ENCODE measurements at regions not wholly inside any gene's neighbourhood (a gene's known extent, or its start where the extent isn't known, plus 50 kb on each side); places are given as distances from the start of the nearest gene placed in this dataset.

DNA sequence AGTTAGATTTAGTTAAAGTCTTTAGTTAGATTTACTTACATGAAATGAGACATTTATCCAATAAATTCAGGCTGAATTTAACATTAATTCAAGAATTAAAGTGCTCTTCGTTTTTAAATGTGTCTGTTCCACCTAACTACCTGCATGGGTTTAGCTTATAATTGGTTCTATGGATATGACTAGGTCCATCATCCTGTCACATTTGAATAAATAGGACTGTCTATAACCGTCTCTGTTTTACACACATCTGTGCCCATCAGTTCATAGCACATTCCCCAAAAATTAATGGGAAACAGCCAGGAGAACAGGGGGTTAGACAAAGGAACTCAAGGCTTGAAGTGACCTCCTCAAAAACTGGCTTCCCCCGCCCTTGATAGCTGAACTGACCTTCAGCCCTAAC, 219.6 kb downstream of the MRPL39 start:
- Histone ChIP-seq H2BK15ac (ENCODE audit: low read depth, low read length) (no peak overlapping the region), H2BK20ac (ENCODE audit: low read depth, low read length) (no peak overlapping the region), H3K56ac (ENCODE audit: extremely low read depth, insufficient read depth, low read length) (no peak overlapping the region), H3K36me3 (ENCODE audit: control insufficient read depth, insufficient read depth, low read length) (no peaks in the 10 kb centered on the region), H3K4ac (ENCODE audit: low read depth, low read length) (no peak overlapping the region), H4K8ac (ENCODE audit: low read depth in 2 of 2, low read length in 2 of 2) (no peak overlapping the region), H3K27me3 (ENCODE audit: control insufficient read depth, insufficient read depth, low read length) (no peaks in the 10 kb centered on the region), H2AFZ (replicated peaks; ENCODE audit: low read length, poor library complexity) (no peak overlapping the region), H3K4me3 (ENCODE audit: insufficient read depth, low read depth, low read length) (no peak overlapping the region), H2BK120ac (ENCODE audit: low read depth, low read length) (no peak overlapping the region), H3K79me1 (ENCODE audit: low read depth in 1 of 2, low read length in 2 of 2) (no peaks in the 10 kb centered on the region), H3K23ac (ENCODE audit: low read depth, low read length) (no peak overlapping the region), H3K14ac (replicated peaks; ENCODE audit: low read depth, low read length) (no peak overlapping the region), H3K18ac (ENCODE audit: low read depth, low read length) (no peak overlapping the region), H3K9me3 (ENCODE audit: control insufficient read depth, insufficient read depth, low read length) (no peaks in the 10 kb centered on the region), H2AK9ac (replicated peaks; ENCODE audit: low read depth, low read length, poor library complexity) (no peak overlapping the region), H3K9ac (ENCODE audit: low read depth, low read length) (no peak overlapping the region), H2AK5ac (ENCODE audit: low read depth, low read length) (no peak overlapping the region), H4K20me1 (ENCODE audit: insufficient read depth, low read length) (no peaks in the 10 kb centered on the region), H2BK5ac (ENCODE audit: low read depth, low read length, poor library complexity, severe bottlenecking) (no peak overlapping the region), H3K27ac (ENCODE audit: insufficient read depth, low read length) (no peak overlapping the region), H3K4me1 (ENCODE audit: control insufficient read depth, insufficient read depth, low read length) (no peaks in the 10 kb centered on the region), H3K4me2 (ENCODE audit: low read depth, low read length) (no peak overlapping the region), H4K91ac (ENCODE audit: insufficient read depth, low read depth, low read length) (no peak overlapping the region), H4K5ac (ENCODE audit: low read depth, low read length) (no peak overlapping the region), H3K9me1 (ENCODE audit: insufficient read depth, low read length) (no peaks in the 10 kb centered on the region)
- no CpG with 5 or more reads among the region's 3 CpGs for WGBS, 2 experiments (ENCODE audit: extremely low coverage in 2 of 2, insufficient read length in 1 of 2)
- ATAC-seq (ENCODE audit: low read depth), result no peak
- DNase-seq, result no peak
- POLR2A ChIA-PET (ENCODE audit: unreplicated experiment), result no interaction called here
- in situ Hi-C loops (cut with MboI; ENCODE audit: low sequenced_read_pairs), result no loop called here
- intact Hi-C loops (cut with micrococcal nuclease), result loop anchor here (2.0 to 10.0 kb wide), 4 partner anchors 73 to 1533 kb away; no protein-coding TSS in a partner anchor
- CTCF ChIA-PET, result interaction anchor here (0.6 to 3.0 kb wide), 3 partner anchors 36 to 123 kb away, joined by 3 to 12 read pairs (median 5); no protein-coding TSS in a partner anchor
- no TSS peak for BruUV-seq (replicated peaks)
- dilution Hi-C loops (cut with HindIII; ENCODE audit: low sequenced_read_pairs, unreplicated experiment), result no loop called here
- no peak for TF ChIP-seq CEBPB (IDR thresholded peaks at IDR 0.05; ENCODE audit: low read depth, low read length)
- no peak for TF ChIP-seq BHLHE40 (IDR thresholded peaks at IDR 0.05; ENCODE audit: low read depth, low read length)
- no peak for TF ChIP-seq SMC3 (IDR thresholded peaks at IDR 0.05; ENCODE audit: low read depth, low read length)
- no peak for TF ChIP-seq RCOR1 (IDR thresholded peaks at IDR 0.05; ENCODE audit: insufficient replicate concordance, low read length)
- TF ChIP-seq RFX5 (IDR thresholded peaks at IDR 0.05; ENCODE audit: low read depth, low read length), result no peak
- TF ChIP-seq POLR2A (IDR thresholded peaks at IDR 0.05; ENCODE audit: low read depth, low read length), result no peak
- TF ChIP-seq MAZ (IDR thresholded peaks at IDR 0.05; ENCODE audit: borderline replicate concordance, low read depth, low read length), result no peak
- no peak for TF ChIP-seq NFE2L2 (IDR thresholded peaks at IDR 0.05; ENCODE audit: low read depth, low read length)
- no peak for TF ChIP-seq MXI1 (IDR thresholded peaks at IDR 0.05; ENCODE audit: borderline replicate concordance, low read depth, low read length)
- TF ChIP-seq, protein P1, sequence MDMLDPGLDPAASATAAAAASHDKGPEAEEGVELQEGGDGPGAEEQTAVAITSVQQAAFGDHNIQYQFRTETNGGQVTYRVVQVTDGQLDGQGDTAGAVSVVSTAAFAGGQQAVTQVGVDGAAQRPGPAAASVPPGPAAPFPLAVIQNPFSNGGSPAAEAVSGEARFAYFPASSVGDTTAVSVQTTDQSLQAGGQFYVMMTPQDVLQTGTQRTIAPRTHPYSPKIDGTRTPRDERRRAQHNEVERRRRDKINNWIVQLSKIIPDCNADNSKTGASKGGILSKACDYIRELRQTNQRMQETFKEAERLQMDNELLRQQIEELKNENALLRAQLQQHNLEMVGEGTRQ (IDR thresholded peaks at IDR 0.05; ENCODE audit: low read depth, low read length), result no peak
- no peak for TF ChIP-seq FOS (IDR thresholded peaks at IDR 0.05; ENCODE audit: low read depth, low read length)
- TF ChIP-seq MAFK (IDR thresholded peaks at IDR 0.05; ENCODE audit: low read depth, low read length), result no peak
- TF ChIP-seq, protein P2, sequence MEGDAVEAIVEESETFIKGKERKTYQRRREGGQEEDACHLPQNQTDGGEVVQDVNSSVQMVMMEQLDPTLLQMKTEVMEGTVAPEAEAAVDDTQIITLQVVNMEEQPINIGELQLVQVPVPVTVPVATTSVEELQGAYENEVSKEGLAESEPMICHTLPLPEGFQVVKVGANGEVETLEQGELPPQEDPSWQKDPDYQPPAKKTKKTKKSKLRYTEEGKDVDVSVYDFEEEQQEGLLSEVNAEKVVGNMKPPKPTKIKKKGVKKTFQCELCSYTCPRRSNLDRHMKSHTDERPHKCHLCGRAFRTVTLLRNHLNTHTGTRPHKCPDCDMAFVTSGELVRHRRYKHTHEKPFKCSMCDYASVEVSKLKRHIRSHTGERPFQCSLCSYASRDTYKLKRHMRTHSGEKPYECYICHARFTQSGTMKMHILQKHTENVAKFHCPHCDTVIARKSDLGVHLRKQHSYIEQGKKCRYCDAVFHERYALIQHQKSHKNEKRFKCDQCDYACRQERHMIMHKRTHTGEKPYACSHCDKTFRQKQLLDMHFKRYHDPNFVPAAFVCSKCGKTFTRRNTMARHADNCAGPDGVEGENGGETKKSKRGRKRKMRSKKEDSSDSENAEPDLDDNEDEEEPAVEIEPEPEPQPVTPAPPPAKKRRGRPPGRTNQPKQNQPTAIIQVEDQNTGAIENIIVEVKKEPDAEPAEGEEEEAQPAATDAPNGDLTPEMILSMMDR (conservative IDR thresholded peaks at IDR 0.05; ENCODE audit: low read depth, low read length), result no peak
- no peak for TF ChIP-seq RAD21 (IDR thresholded peaks at IDR 0.05; ENCODE audit: low read length)
- TF ChIP-seq, protein P3, sequence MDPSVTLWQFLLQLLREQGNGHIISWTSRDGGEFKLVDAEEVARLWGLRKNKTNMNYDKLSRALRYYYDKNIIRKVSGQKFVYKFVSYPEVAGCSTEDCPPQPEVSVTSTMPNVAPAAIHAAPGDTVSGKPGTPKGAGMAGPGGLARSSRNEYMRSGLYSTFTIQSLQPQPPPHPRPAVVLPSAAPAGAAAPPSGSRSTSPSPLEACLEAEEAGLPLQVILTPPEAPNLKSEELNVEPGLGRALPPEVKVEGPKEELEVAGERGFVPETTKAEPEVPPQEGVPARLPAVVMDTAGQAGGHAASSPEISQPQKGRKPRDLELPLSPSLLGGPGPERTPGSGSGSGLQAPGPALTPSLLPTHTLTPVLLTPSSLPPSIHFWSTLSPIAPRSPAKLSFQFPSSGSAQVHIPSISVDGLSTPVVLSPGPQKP (IDR thresholded peaks at IDR 0.05; ENCODE audit: borderline replicate concordance, low read depth, low read length), result no peak
- TF ChIP-seq CHD1 (IDR thresholded peaks at IDR 0.05; ENCODE audit: low read depth, low read length), result no peak

All from IMR-90 (cell line).